Activated T-helper 17 cell treated with anti-CD3 and anti-CD28 coated beads, Interleukin-2, amount 50 U/mL, for 72 hours (primary cell): ENCODE measurements at regions not wholly inside any gene's neighbourhood (a gene's known extent, or its start where the extent isn't known, plus 50 kb on each side); places are given as distances from the start of the nearest gene placed in this dataset.

Experiments
- ATAC-seq: fragments of 150-1000 bp; cut with Tn5 transposase; replicated peaks from 2 replicates; pipeline ENCODE4 v1.10.0; 2021; ENCODE audit warnings: mild to moderate bottlenecking, moderate library complexity
- H3K27ac Mint-ChIP-seq: one replicate; pipeline ENCODE4 v1.8.0; 2022; ENCODE audit warnings: mixed read lengths
- H3K27me3 Mint-ChIP-seq: one replicate; pipeline ENCODE4 v1.8.0; 2022; ENCODE audit warnings: mixed read lengths
- H3K36me3 Mint-ChIP-seq: one replicate; pipeline ENCODE4 v1.8.0; 2022; ENCODE audit warnings: low read depth, mild to moderate bottlenecking, mixed read lengths
- H3K4me1 Mint-ChIP-seq: one replicate; pipeline ENCODE4 v1.8.0; 2022; ENCODE audit warnings: mixed read lengths
- H3K4me3 Mint-ChIP-seq: one replicate; pipeline ENCODE4 v1.8.0; 2022; ENCODE audit warnings: mild to moderate bottlenecking, mixed read lengths
- H3K9me3 Mint-ChIP-seq: one replicate; pipeline ENCODE4 v1.8.0; 2022; ENCODE audit warnings: mixed read lengths

GRCh38 chr11:69416762-69417698, 64.4 kb upstream of the LINC01488 start:
- Mint-ChIP-seq H3K27ac (no peak overlapping the region), H3K9me3 (no peaks in the 10 kb centered on the region), H3K4me3 (no peak overlapping the region), H3K27me3 (no peaks in the 10 kb centered on the region), H3K4me1 (no peaks in the 10 kb centered on the region), H3K36me3 (no peaks in the 10 kb centered on the region)
- no peak for ATAC-seq

GRCh38 chr11:69417699-69418085, 63.8 kb upstream of the LINC01488 start:
- H3K4me3 Mint-ChIP-seq, result no peak overlapping the region
- H3K27ac Mint-ChIP-seq, result no peak overlapping the region
- no peaks in the 10 kb centered on the region for H3K36me3 Mint-ChIP-seq
- no peaks in the 10 kb centered on the region for H3K9me3 Mint-ChIP-seq
- H3K27me3 Mint-ChIP-seq, result no peaks in the 10 kb centered on the region
- no peak for ATAC-seq
- H3K4me1 Mint-ChIP-seq, result no peaks in the 10 kb centered on the region

- no peaks in the 10 kb centered on the region for H3K4me1 Mint-ChIP-seq
- no peak overlapping the region for H3K27ac Mint-ChIP-seq
- no peaks in the 10 kb centered on the region for H3K9me3 Mint-ChIP-seq
- H3K36me3 Mint-ChIP-seq, result no peaks in the 10 kb centered on the region
- ATAC-seq, result no peak
- no peak overlapping the region for H3K4me3 Mint-ChIP-seq
- no peaks in the 10 kb centered on the region for H3K27me3 Mint-ChIP-seq
These were observed 62.7 kb upstream of the LINC01488 start for GRCh38 chr11:69418576-69419296.

- no peak overlapping the region for H3K4me3 Mint-ChIP-seq
- peaks cover 4% of the 10 kb centered on the region for H3K9me3 Mint-ChIP-seq
- H3K36me3 Mint-ChIP-seq, result no peaks in the 10 kb centered on the region
- ATAC-seq, result no peak
- H3K27me3 Mint-ChIP-seq, result peaks cover 2% of the 10 kb centered on the region
- no peak overlapping the region for H3K27ac Mint-ChIP-seq
- no peaks in the 10 kb centered on the region for H3K4me1 Mint-ChIP-seq
These were observed 61.6 kb upstream of the LINC01488 start for GRCh38 chr11:69419662-69420395.

GRCh38 chr11:69422645-69423044, 58.8 kb upstream of the LINC01488 start:
- peaks cover 5% of the 10 kb centered on the region for H3K9me3 Mint-ChIP-seq
- H3K4me1 Mint-ChIP-seq, result peaks cover 8% of the 10 kb centered on the region
- no peak overlapping the region for H3K4me3 Mint-ChIP-seq
- no peak overlapping the region for H3K27ac Mint-ChIP-seq
- no peaks in the 10 kb centered on the region for H3K36me3 Mint-ChIP-seq
- no peak for ATAC-seq
- H3K27me3 Mint-ChIP-seq, result peaks cover 8% of the 10 kb centered on the region

- peaks cover 5% of the 10 kb centered on the region for H3K9me3 Mint-ChIP-seq
- H3K4me3 Mint-ChIP-seq, result no peak overlapping the region
- H3K36me3 Mint-ChIP-seq, result no peaks in the 10 kb centered on the region
- H3K27me3 Mint-ChIP-seq, result peaks cover 9% of the 10 kb centered on the region
- ATAC-seq, result no peak
- H3K4me1 Mint-ChIP-seq, result peaks cover 8% of the 10 kb centered on the region
- no peak overlapping the region for H3K27ac Mint-ChIP-seq
These were observed 58.3 kb upstream of the LINC01488 start for GRCh38 chr11:69423181-69423580.

GRCh38 chr11:69423611-69424385, 57.7 kb upstream of the LINC01488 start:
- peaks cover 8% of the 10 kb centered on the region for H3K4me1 Mint-ChIP-seq
- ATAC-seq, result no peak
- H3K9me3 Mint-ChIP-seq, result peaks cover 5% of the 10 kb centered on the region
- H3K36me3 Mint-ChIP-seq, result no peaks in the 10 kb centered on the region
- H3K27me3 Mint-ChIP-seq, result peaks cover 11% of the 10 kb centered on the region
- no peak overlapping the region for H3K27ac Mint-ChIP-seq
- no peak overlapping the region for H3K4me3 Mint-ChIP-seq

GRCh38 chr11:69424748-69425147, 56.7 kb upstream of the LINC01488 start:
- peaks cover 8% of the 10 kb centered on the region for H3K4me1 Mint-ChIP-seq
- H3K36me3 Mint-ChIP-seq, result no peaks in the 10 kb centered on the region
- no peak for ATAC-seq
- peaks cover 5% of the 10 kb centered on the region for H3K9me3 Mint-ChIP-seq
- no peak overlapping the region for H3K4me3 Mint-ChIP-seq
- no peak overlapping the region for H3K27ac Mint-ChIP-seq
- H3K27me3 Mint-ChIP-seq, result peaks cover 17% of the 10 kb centered on the region

- Mint-ChIP-seq H3K36me3 (no peaks in the 10 kb centered on the region), H3K9me3 (peaks cover 5% of the 10 kb centered on the region), H3K27ac (no peak overlapping the region), H3K4me3 (no peak overlapping the region), H3K27me3 (peaks cover 17% of the 10 kb centered on the region), H3K4me1 (peaks cover 8% of the 10 kb centered on the region)
- no peak for ATAC-seq
These were observed 56.0 kb upstream of the LINC01488 start for GRCh38 chr11:69425444-69425843.

- H3K4me1 Mint-ChIP-seq, result peaks cover 8% of the 10 kb centered on the region
- H3K27me3 Mint-ChIP-seq, result peaks cover 17% of the 10 kb centered on the region
- H3K36me3 Mint-ChIP-seq, result no peaks in the 10 kb centered on the region
- no peak overlapping the region for H3K27ac Mint-ChIP-seq
- no peak overlapping the region for H3K4me3 Mint-ChIP-seq
- peaks cover 5% of the 10 kb centered on the region for H3K9me3 Mint-ChIP-seq
- peak; percentile 87 for ATAC-seq
These were observed 55.4 kb upstream of the LINC01488 start for GRCh38 chr11:69425895-69426544.

GRCh38 chr11:69427337-69427736, 54.1 kb upstream of the LINC01488 start:
- Mint-ChIP-seq H3K27ac (no peak overlapping the region), H3K9me3 (peaks cover 5% of the 10 kb centered on the region), H3K4me3 (no peak overlapping the region), H3K4me1 (peaks cover 8% of the 10 kb centered on the region), H3K36me3 (no peaks in the 10 kb centered on the region), H3K27me3 (peaks cover 20% of the 10 kb centered on the region)
- ATAC-seq, result no peak

- no peaks in the 10 kb centered on the region for H3K36me3 Mint-ChIP-seq
- H3K4me3 Mint-ChIP-seq, result no peak overlapping the region
- H3K27me3 Mint-ChIP-seq, result peaks cover 21% of the 10 kb centered on the region
- no peak overlapping the region for H3K27ac Mint-ChIP-seq
- H3K9me3 Mint-ChIP-seq, result peaks cover 5% of the 10 kb centered on the region
- H3K4me1 Mint-ChIP-seq, result peaks cover 8% of the 10 kb centered on the region
- ATAC-seq, result no peak
These were observed 53.3 kb upstream of the LINC01488 start for GRCh38 chr11:69427906-69428880.
